ENCODE measurements at regions not wholly inside any gene's neighbourhood (a gene's known extent, or its start where the extent isn't known, plus 50 kb on each side); places are given as distances from the start of the nearest gene placed in this dataset.

GRCh38 chr3:117133066-117133465 lies 423.5 kb downstream of the TUSC7 start:
- DNase-seq: no peak

GRCh38 chr3:117135207-117135606 lies 425.6 kb downstream of the TUSC7 start:
- no peak for DNase-seq

- no peak for DNase-seq
Measured at GRCh38 chr3:117136003-117136402, 426.4 kb downstream of the TUSC7 start.

- DNase-seq: no peak
Measured at GRCh38 chr3:117137065-117137464, 427.5 kb downstream of the TUSC7 start.

- no peak for DNase-seq
Measured at GRCh38 chr3:117139681-117140080, 430.1 kb downstream of the TUSC7 start.

GRCh38 chr3:117141812-117142211 lies 432.2 kb downstream of the TUSC7 start:
- no peak for DNase-seq

- no peak for DNase-seq
Measured at GRCh38 chr3:117144853-117145252, 435.3 kb downstream of the TUSC7 start.

GRCh38 chr3:117145677-117146076 lies 436.1 kb downstream of the TUSC7 start:
- DNase-seq: no peak

GRCh38 chr3:117146571-117146970 lies 437.0 kb downstream of the TUSC7 start:
- no peak for DNase-seq

- DNase-seq: no peak
Measured at GRCh38 chr3:117149584-117149983, 440.0 kb downstream of the TUSC7 start.

- DNase-seq: no peak
Measured at GRCh38 chr3:117150628-117151027, 441.0 kb downstream of the TUSC7 start.

- DNase-seq: no peak
Measured at GRCh38 chr3:117160176-117160575, 450.6 kb downstream of the TUSC7 start.

GRCh38 chr3:117161816-117162215 lies 452.2 kb downstream of the TUSC7 start:
- no peak for DNase-seq

- DNase-seq: no peak
Measured at GRCh38 chr3:117165176-117165575, 455.6 kb downstream of the TUSC7 start.

GRCh38 chr3:117165601-117166051 lies 456.0 kb downstream of the TUSC7 start:
- DNase-seq: no peak

- no peak for DNase-seq
Measured at GRCh38 chr3:117168896-117169295, 459.3 kb downstream of the TUSC7 start.

GRCh38 chr3:117170094-117170493 lies 460.5 kb downstream of the TUSC7 start:
- no peak for DNase-seq

- DNase-seq: no peak
Measured at GRCh38 chr3:117171124-117171523, 461.5 kb downstream of the TUSC7 start.

GRCh38 chr3:117172426-117172825 lies 462.8 kb downstream of the TUSC7 start:
- no peak for DNase-seq

- no peak for DNase-seq
Measured at GRCh38 chr3:117181222-117181621, 471.6 kb downstream of the TUSC7 start.

GRCh38 chr3:117184574-117184973 lies 475.0 kb downstream of the TUSC7 start:
- DNase-seq: no peak

- no peak for DNase-seq
Measured at GRCh38 chr3:117191245-117191644, 481.7 kb downstream of the TUSC7 start.

GRCh38 chr3:117192888-117193287 lies 483.3 kb downstream of the TUSC7 start:
- no peak for DNase-seq

GRCh38 chr3:117193390-117193789 lies 483.8 kb downstream of the TUSC7 start:
- DNase-seq: no peak

GRCh38 chr3:117195034-117195433 lies 485.5 kb downstream of the TUSC7 start:
- no peak for DNase-seq

- DNase-seq: no peak
Measured at GRCh38 chr3:117200962-117201361, 491.4 kb downstream of the TUSC7 start.
